HG02798 (cell line): ENCODE measurements at regions not wholly inside any gene's neighbourhood (a gene's known extent, or its start where the extent isn't known, plus 50 kb on each side); places are given as distances from the start of the nearest gene placed in this dataset.
"Not testable (repeated sequence)": the region's sequence is repeated elsewhere in the genome, so short reads cannot be mapped to it uniquely, and the experiment has no call there.

Source experiments
- ATAC-seq: cut with Tn5 transposase; IDR thresholded peaks from one replicate; pipeline ENCODE4 v1.9.1; 2021; ENCODE audit warnings: mild to moderate bottlenecking; ENCODE audit not compliant: unreplicated experiment, poor library complexity

- no peak for ATAC-seq
Observed at GRCh38 chr14:22143363-22143762, 445.7 kb downstream of the DAD1 start.

- no peak for ATAC-seq
Observed at GRCh38 chr14:22140633-22141032, 448.4 kb downstream of the DAD1 start.

- ATAC-seq: no peak
Observed at GRCh38 chr14:22131749-22132476, 457.1 kb downstream of the DAD1 start.

DNA sequence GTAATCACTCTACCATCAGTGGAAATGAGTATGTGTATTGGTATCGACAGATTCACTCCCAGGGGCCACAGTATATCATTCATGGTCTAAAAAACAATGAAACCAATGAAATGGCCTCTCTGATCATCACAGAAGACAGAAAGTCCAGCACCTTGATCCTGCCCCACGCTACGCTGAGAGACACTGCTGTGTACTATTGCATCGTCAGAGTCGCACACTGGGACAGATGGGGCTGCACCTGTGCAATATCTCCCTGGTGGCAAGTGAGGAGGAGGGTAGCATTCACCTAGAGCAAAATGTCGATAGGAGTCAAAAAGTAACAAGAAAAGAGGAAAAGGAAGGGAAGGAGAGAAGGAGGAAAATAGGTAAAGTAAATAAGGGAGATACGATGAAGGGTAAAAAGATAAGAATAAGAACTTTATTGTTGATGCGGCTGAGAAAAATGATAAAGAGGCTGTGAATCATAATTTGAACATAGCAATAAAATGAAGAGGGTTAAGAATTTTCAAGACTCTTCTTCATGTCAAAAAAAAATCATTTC, 450.5 kb upstream of the OR4E1 start:
- ATAC-seq: no peak

DNA sequence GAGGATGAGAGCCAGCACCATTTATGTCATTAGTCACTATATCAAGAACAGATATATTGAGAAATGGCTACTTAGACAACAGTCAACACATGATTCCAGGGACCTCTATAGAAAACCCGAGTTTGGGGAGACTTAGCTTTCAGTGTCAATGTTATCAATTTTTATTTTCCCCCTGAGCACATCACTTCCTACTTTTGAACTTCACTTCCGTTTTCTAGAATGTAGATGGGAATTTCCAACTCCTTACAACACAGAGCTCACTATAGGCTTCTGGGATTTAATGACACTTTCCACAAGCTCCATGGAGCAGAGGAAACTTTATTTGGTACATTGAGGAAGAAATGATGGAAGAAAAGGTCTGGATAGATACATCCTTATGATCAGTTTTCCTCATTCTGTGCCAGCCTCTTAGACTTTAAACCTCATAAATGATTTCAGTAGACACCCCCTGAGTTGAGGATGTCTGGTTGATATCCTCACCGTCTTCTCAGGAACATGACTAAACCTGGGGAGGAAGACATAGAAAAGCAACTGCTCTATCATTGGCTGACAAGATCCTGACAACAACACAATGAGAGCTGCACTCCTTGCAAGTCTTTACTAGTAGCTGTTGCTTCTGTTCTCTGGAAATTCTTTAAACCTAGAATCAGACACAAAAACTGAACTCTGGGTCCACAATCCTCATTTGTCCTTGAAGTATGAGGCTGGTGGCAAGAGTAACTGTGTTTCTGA, 449.4 kb upstream of the OR4E1 start:
- no peak for ATAC-seq

GRCh38 chr14:22122227-22122818, 448.7 kb upstream of the OR4E1 start:
- ATAC-seq: no peak

DNA sequence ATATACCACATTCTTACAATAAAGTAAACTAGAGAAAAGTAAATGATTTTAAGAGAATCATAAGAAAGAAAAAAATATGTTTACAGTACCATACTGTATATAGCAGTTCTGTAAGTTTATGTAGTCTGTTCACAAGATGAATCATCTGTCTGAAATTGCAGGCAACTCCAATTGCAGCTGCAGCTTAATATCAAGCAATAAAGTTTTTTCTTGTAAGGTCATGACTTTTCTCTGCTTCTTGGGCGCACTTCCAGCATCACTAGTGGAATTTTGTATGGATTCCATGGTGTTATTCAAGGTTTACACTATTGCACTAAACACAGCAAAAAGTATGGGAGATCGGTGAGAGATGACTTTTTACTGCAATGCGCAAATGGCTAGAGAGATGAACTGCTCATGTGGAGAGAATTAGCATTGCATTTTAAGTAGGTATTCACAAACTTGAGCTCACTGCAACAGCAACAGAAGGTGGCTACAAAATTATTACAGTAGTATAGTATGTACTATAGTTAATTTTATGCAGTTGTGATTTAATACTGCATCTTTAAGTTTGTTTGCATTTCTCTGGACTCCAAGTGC, 445.4 kb upstream of the OR4E1 start:
- no peak for ATAC-seq

GRCh38 chr14:22113401-22113800, 439.8 kb upstream of the OR4E1 start:
- no peak for ATAC-seq

- no peak for ATAC-seq
Observed at GRCh38 chr14:22112004-22112403, 438.4 kb upstream of the OR4E1 start.

GRCh38 chr14:22107753-22108152, 434.1 kb upstream of the OR4E1 start:
- no peak for ATAC-seq

DNA sequence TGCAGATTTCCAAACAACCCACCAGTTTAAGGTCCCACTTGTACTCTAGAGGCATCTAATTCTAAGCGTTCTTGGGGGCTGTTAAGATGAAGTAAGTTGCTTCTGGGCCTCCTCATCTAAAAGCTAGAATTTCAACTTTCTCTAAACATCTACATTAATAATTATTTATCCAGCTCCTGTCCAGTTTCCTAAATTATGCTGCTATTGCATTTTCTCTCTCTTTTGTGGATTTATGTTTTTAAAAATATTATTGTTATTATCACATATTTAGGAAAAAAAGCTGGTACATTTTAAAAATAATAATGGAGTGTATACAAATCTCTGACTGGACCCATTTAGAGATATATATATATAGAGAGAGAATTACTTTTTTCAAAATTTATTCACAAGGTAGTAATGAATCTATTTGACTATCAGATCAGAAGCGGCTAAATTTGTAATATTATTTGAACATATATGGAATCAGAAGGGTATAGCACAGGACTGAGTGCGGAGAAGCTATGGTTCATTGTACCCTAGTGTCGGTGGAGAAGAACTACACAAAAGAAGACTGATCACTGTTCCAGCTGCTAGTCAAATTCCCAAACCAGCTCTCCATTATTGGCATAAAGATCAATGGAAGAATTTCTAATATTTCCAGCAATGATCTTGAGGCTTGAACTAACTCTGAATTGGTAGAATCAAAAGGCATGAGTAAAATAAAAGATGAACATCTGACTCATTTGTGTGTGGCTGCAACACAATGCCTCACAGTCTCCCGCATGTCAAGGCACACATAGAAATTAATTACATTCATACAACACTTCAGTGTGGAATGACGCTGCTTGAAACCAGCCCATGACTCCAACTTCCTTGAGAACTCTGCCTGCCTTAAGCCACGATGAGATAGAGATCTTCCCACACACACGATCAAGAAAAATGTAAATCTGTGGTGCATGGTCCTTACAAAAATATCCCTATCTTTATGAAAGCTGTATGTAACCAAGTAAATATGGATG, 433.4 kb upstream of the OR4E1 start:
- no peak for ATAC-seq

GRCh38 chr14:22105624-22106006, 432.0 kb upstream of the OR4E1 start:
- ATAC-seq: no peak

DNA sequence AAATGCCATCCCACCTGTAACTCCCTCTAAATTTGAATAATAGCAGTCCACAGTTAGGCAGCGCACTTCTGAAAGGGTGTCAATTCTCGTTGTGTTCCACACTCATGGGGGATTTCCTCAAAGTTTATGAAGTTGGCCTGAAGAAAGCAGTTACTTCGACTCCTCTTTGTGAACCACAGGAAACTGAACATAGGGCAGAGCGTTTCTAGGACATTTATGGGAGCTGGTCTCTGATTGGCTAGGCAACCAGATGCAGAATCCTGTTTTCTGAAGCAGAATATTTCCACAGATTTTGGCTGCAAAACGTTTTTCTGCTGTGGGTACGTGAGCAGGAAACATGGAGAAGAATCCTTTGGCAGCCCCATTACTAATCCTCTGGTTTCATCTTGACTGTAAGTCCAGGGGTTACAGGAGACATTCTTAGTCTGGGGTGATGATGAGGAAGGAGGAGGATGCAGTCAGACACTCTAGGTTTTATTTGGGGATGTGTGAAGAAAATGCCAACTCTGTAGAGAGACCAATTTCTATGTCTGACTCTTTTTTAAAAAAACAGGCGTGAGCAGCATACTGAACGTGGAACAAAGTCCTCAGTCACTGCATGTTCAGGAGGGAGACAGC, 431.5 kb upstream of the OR4E1 start:
- ATAC-seq: no peak

- not testable (repeated sequence) for ATAC-seq
Observed at GRCh38 chr14:22100764-22101120, 427.1 kb upstream of the OR4E1 start.

GRCh38 chr14:22099942-22100763, 426.5 kb upstream of the OR4E1 start:
- peak; percentile 73 for ATAC-seq

DNA sequence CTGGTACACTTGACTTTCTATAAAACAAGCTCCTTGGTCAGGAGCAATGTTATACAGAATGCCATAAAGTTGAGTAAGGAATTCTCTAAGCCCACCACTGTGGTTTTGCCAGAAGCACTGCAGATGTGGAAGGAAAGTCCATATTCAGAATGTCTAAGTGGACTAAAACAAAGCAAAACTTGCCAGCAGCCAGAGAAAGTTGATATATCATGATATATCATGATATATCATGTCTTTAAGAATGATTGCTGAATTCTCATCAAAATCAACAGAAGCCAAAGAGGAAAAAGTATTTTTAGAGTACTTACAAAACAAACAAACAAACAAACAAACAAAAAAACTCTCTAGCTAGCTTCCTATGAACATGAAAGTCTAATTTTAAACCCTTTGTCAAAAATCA, 424.8 kb upstream of the OR4E1 start:
- ATAC-seq: no peak

GRCh38 chr14:22097586-22098292, 424.1 kb upstream of the OR4E1 start:
- ATAC-seq: no peak

GRCh38 chr14:22097072-22097471, 423.5 kb upstream of the OR4E1 start:
- no peak for ATAC-seq
